ENCODE measurements at regions not wholly inside any gene's neighbourhood (a gene's known extent, or its start where the extent isn't known, plus 50 kb on each side); places are given as distances from the start of the nearest gene placed in this dataset.

- TF ChIP-seq, protein P1, sequence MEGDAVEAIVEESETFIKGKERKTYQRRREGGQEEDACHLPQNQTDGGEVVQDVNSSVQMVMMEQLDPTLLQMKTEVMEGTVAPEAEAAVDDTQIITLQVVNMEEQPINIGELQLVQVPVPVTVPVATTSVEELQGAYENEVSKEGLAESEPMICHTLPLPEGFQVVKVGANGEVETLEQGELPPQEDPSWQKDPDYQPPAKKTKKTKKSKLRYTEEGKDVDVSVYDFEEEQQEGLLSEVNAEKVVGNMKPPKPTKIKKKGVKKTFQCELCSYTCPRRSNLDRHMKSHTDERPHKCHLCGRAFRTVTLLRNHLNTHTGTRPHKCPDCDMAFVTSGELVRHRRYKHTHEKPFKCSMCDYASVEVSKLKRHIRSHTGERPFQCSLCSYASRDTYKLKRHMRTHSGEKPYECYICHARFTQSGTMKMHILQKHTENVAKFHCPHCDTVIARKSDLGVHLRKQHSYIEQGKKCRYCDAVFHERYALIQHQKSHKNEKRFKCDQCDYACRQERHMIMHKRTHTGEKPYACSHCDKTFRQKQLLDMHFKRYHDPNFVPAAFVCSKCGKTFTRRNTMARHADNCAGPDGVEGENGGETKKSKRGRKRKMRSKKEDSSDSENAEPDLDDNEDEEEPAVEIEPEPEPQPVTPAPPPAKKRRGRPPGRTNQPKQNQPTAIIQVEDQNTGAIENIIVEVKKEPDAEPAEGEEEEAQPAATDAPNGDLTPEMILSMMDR (IDR thresholded peaks at IDR 0.05; ENCODE audit: low read length), result no peak
- TF ChIP-seq EZH2 (optimal IDR thresholded peaks at IDR 0.05; ENCODE audit: low read depth, low read length) (no peak), EZH2phosphoT487 (IDR thresholded peaks at IDR 0.05; ENCODE audit: low read length) (no peak)
Measured at GRCh38 chr4:22921936-22922335, 229.2 kb downstream of the GBA3 start.
